ENCODE measurements at regions not wholly inside any gene's neighbourhood (a gene's known extent, or its start where the extent isn't known, plus 50 kb on each side); places are given as distances from the start of the nearest gene placed in this dataset.
"Not testable (repeated sequence)": the region's sequence is repeated elsewhere in the genome, so short reads cannot be mapped to it uniquely, and the experiment has no call there.

- ATAC-seq (ENCODE audit: low read depth); H3K36me3 Mint-ChIP-seq; H3K27me3 Mint-ChIP-seq: not testable (repeated sequence)
Observed at GRCh38 chr7:142520885-142521284, 228.4 kb upstream of the PRSS1 start.

GRCh38 chr7:142520455-142520854, 228.8 kb upstream of the PRSS1 start:
- Mint-ChIP-seq H3K4me3 (peak overlapping the region; percentile 44), H3K27ac (peak overlapping the region; percentile 57), H3K4me1 (peaks cover 15% of the 10 kb centered on the region)
- H3K36me3 Mint-ChIP-seq, H3K9me3 Mint-ChIP-seq, DNase-seq, H3K27me3 Mint-ChIP-seq, POLR2A ChIA-PET: not testable (repeated sequence)
- peak; percentile 58 for ATAC-seq (ENCODE audit: low read depth)

More at GRCh38 chr7:142520885-142521284, 228.4 kb upstream of the PRSS1 start:
- POLR2A ChIA-PET, DNase-seq, H3K4me3 Mint-ChIP-seq, H3K9me3 Mint-ChIP-seq: not testable (repeated sequence)
- Mint-ChIP-seq H3K27ac (peak overlapping the region; percentile 57), H3K4me1 (peaks cover 13% of the 10 kb centered on the region)

GRCh38 chr7:142519079-142520078, 229.9 kb upstream of the PRSS1 start:
- Mint-ChIP-seq H3K4me3 (no peak overlapping the region), H3K27ac (peak overlapping the region; percentile 4), H3K4me1 (peaks cover 15% of the 10 kb centered on the region), H3K9me3 (no peaks in the 10 kb centered on the region), H3K27me3 (peaks cover 3% of the 10 kb centered on the region), H3K36me3 (no peaks in the 10 kb centered on the region)
- POLR2A ChIA-PET: no interaction called here
- no peak for DNase-seq
- no peak for ATAC-seq (ENCODE audit: low read depth)

- Mint-ChIP-seq H3K9me3 (no peaks in the 10 kb centered on the region), H3K4me3 (no peak overlapping the region), H3K36me3 (no peaks in the 10 kb centered on the region), H3K27me3 (no peaks in the 10 kb centered on the region), H3K27ac (no peak overlapping the region), H3K4me1 (peaks cover 18% of the 10 kb centered on the region)
- DNase-seq (no peak), ATAC-seq (ENCODE audit: low read depth) (peak; percentile 76)
- POLR2A ChIA-PET: no interaction called here
Observed at GRCh38 chr7:142516038-142516501, 233.2 kb upstream of the PRSS1 start.

GRCh38 chr7:142514716-142515115, 234.6 kb upstream of the PRSS1 start:
- H3K36me3 Mint-ChIP-seq; H3K4me3 Mint-ChIP-seq; ATAC-seq (ENCODE audit: low read depth); POLR2A ChIA-PET; H3K27me3 Mint-ChIP-seq; DNase-seq; H3K9me3 Mint-ChIP-seq; H3K27ac Mint-ChIP-seq: not testable (repeated sequence)
- H3K4me1 Mint-ChIP-seq: peaks cover 12% of the 10 kb centered on the region

GRCh38 chr7:142513178-142513955, 235.9 kb upstream of the PRSS1 start:
- Mint-ChIP-seq H3K36me3 (no peaks in the 10 kb centered on the region), H3K27ac (no peak overlapping the region), H3K4me3 (no peak overlapping the region), H3K27me3 (no peaks in the 10 kb centered on the region), H3K4me1 (peaks cover 16% of the 10 kb centered on the region), H3K9me3 (no peaks in the 10 kb centered on the region)
- ATAC-seq (ENCODE audit: low read depth) (no peak), DNase-seq (no peak)
- POLR2A ChIA-PET: no interaction called here

GRCh38 chr7:142511801-142512200, 237.5 kb upstream of the PRSS1 start:
- Mint-ChIP-seq H3K4me1 (peaks cover 21% of the 10 kb centered on the region), H3K4me3 (no peak overlapping the region), H3K27ac (no peak overlapping the region), H3K36me3 (no peaks in the 10 kb centered on the region), H3K9me3 (no peaks in the 10 kb centered on the region), H3K27me3 (no peaks in the 10 kb centered on the region)
- DNase-seq (no peak), ATAC-seq (ENCODE audit: low read depth) (no peak)
- POLR2A ChIA-PET: no interaction called here

GRCh38 chr7:142511374-142511773, 237.9 kb upstream of the PRSS1 start:
- H3K4me3 Mint-ChIP-seq: no peak overlapping the region
- POLR2A ChIA-PET: no interaction called here
- ATAC-seq (ENCODE audit: low read depth) (no peak), DNase-seq (no peak)
- no peaks in the 10 kb centered on the region for H3K27me3 Mint-ChIP-seq
- H3K9me3 Mint-ChIP-seq: no peaks in the 10 kb centered on the region
- H3K36me3 Mint-ChIP-seq: no peaks in the 10 kb centered on the region
- peaks cover 20% of the 10 kb centered on the region for H3K4me1 Mint-ChIP-seq
- H3K27ac Mint-ChIP-seq: no peak overlapping the region

- not testable (repeated sequence) for DNase-seq; H3K9me3 Mint-ChIP-seq; H3K27me3 Mint-ChIP-seq; H3K36me3 Mint-ChIP-seq; H3K4me3 Mint-ChIP-seq; ATAC-seq (ENCODE audit: low read depth)
- POLR2A ChIA-PET: interaction anchor here (1.2 kb wide), 1 partner anchor 10 kb away, joined by 3 read pairs; no protein-coding TSS in a partner anchor
- Mint-ChIP-seq H3K27ac (peak overlapping the region; percentile 26), H3K4me1 (peaks cover 14% of the 10 kb centered on the region)
Observed at GRCh38 chr7:142509235-142509634, 240.0 kb upstream of the PRSS1 start.

- DNase-seq (no peak), ATAC-seq (ENCODE audit: low read depth) (peak; percentile 77)
- peak overlapping the region; percentile 69 for H3K27ac Mint-ChIP-seq
- no peaks in the 10 kb centered on the region for H3K36me3 Mint-ChIP-seq
- peaks cover 7% of the 10 kb centered on the region for H3K27me3 Mint-ChIP-seq
- peaks cover 14% of the 10 kb centered on the region for H3K4me1 Mint-ChIP-seq
- POLR2A ChIA-PET: interaction anchor here (1.2 kb wide), 1 partner anchor 9 kb away, joined by 3 read pairs; no protein-coding TSS in a partner anchor
- H3K4me3 Mint-ChIP-seq: peak overlapping the region; percentile 37
- no peaks in the 10 kb centered on the region for H3K9me3 Mint-ChIP-seq
Observed at GRCh38 chr7:142508251-142508650, 241.0 kb upstream of the PRSS1 start.

GRCh38 chr7:142507799-142508198, 241.5 kb upstream of the PRSS1 start:
- DNase-seq: no peak
- POLR2A ChIA-PET: no interaction called here
- Mint-ChIP-seq H3K27ac (peak overlapping the region; percentile 69), H3K27me3 (peaks cover 7% of the 10 kb centered on the region), H3K4me3 (no peak overlapping the region), H3K36me3 (no peaks in the 10 kb centered on the region), H3K4me1 (peaks cover 14% of the 10 kb centered on the region), H3K9me3 (no peaks in the 10 kb centered on the region)
- no peak for ATAC-seq (ENCODE audit: low read depth)

- POLR2A ChIA-PET; H3K36me3 Mint-ChIP-seq; DNase-seq; H3K9me3 Mint-ChIP-seq; H3K27me3 Mint-ChIP-seq; ATAC-seq (ENCODE audit: low read depth); H3K27ac Mint-ChIP-seq; H3K4me3 Mint-ChIP-seq: not testable (repeated sequence)
- peaks cover 16% of the 10 kb centered on the region for H3K4me1 Mint-ChIP-seq
Observed at GRCh38 chr7:142507066-142507465, 242.2 kb upstream of the PRSS1 start.

- H3K27me3 Mint-ChIP-seq: peaks cover 7% of the 10 kb centered on the region
- H3K36me3 Mint-ChIP-seq: no peaks in the 10 kb centered on the region
- H3K4me1 Mint-ChIP-seq: peaks cover 16% of the 10 kb centered on the region
- POLR2A ChIA-PET: no interaction called here
- no peak for ATAC-seq (ENCODE audit: low read depth)
- H3K4me3 Mint-ChIP-seq: no peak overlapping the region
- H3K9me3 Mint-ChIP-seq: no peaks in the 10 kb centered on the region
- no peak overlapping the region for H3K27ac Mint-ChIP-seq
- no peak for DNase-seq
Observed at GRCh38 chr7:142506601-142507000, 242.7 kb upstream of the PRSS1 start.
